ENCODE measurements at regions not wholly inside any gene's neighbourhood (a gene's known extent, or its start where the extent isn't known, plus 50 kb on each side); places are given as distances from the start of the nearest gene placed in this dataset.

- no peaks in the 10 kb centered on the region for H3K9me3 ChIP-seq (ENCODE audit: low read depth)
- H3K9me2 ChIP-seq (replicated peaks; ENCODE audit: insufficient read depth): no peaks in the 10 kb centered on the region
- no peaks in the 10 kb centered on the region for H3K36me3 ChIP-seq (replicated peaks; ENCODE audit: insufficient read depth, low read depth)
- no peaks in the 10 kb centered on the region for H3K27me3 ChIP-seq
- TF ChIP-seq EZH2 (IDR thresholded peaks at IDR 0.05; ENCODE audit: borderline replicate concordance) (no peak), CTCF (IDR thresholded peaks at IDR 0.05; ENCODE audit: poor library complexity) (no peak), EZH2phosphoT487 (IDR thresholded peaks at IDR 0.05; ENCODE audit: low read depth, severe bottlenecking, unreplicated experiment) (no peak)
- no peaks in the 10 kb centered on the region for H3K79me2 ChIP-seq
- no peaks in the 10 kb centered on the region for H3K4me1 ChIP-seq (ENCODE audit: insufficient read depth)
- DNase-seq (ENCODE audit: low spot score): no peak
- 85% methylated on average over 2 of the region's 2 CpGs for WGBS (ENCODE audit: low lambda C conversion rate, missing lambda C conversion rate)
- no peaks in the 10 kb centered on the region for H4K20me1 ChIP-seq (ENCODE audit: insufficient read depth, poor library complexity, severe bottlenecking)
- no peak overlapping the region for H2AFZ ChIP-seq
- no peak overlapping the region for H3K4me3 ChIP-seq
- H3K27ac ChIP-seq: no peak overlapping the region
- H3K4me2 ChIP-seq: no peak overlapping the region
Measured at GRCh38 chr20:17017232-17017631, 209.6 kb upstream of the PCSK2 start.

GRCh38 chr20:17021481-17021880 is 205.4 kb upstream of the PCSK2 start:
- no peaks in the 10 kb centered on the region for H3K36me3 ChIP-seq (replicated peaks; ENCODE audit: insufficient read depth, low read depth)
- H3K4me2 ChIP-seq: no peak overlapping the region
- no peak overlapping the region for H3K4me3 ChIP-seq
- TF ChIP-seq EZH2phosphoT487 (IDR thresholded peaks at IDR 0.05; ENCODE audit: low read depth, severe bottlenecking, unreplicated experiment): no peak
- no peak for TF ChIP-seq CTCF (IDR thresholded peaks at IDR 0.05; ENCODE audit: poor library complexity)
- no peak for TF ChIP-seq EZH2 (IDR thresholded peaks at IDR 0.05; ENCODE audit: borderline replicate concordance)
- no peaks in the 10 kb centered on the region for H4K20me1 ChIP-seq (ENCODE audit: insufficient read depth, poor library complexity, severe bottlenecking)
- no peak overlapping the region for H2AFZ ChIP-seq
- no peaks in the 10 kb centered on the region for H3K79me2 ChIP-seq
- H3K27ac ChIP-seq: no peak overlapping the region
- H3K9me3 ChIP-seq (ENCODE audit: low read depth): no peaks in the 10 kb centered on the region
- DNase-seq (ENCODE audit: low spot score): no peak
- H3K27me3 ChIP-seq: no peaks in the 10 kb centered on the region
- H3K9me2 ChIP-seq (replicated peaks; ENCODE audit: insufficient read depth): no peaks in the 10 kb centered on the region
- peaks cover 5% of the 10 kb centered on the region for H3K4me1 ChIP-seq (ENCODE audit: insufficient read depth)

GRCh38 chr20:17023036-17023435 is 203.8 kb upstream of the PCSK2 start:
- Histone ChIP-seq H2AFZ (no peak overlapping the region), H3K27ac (no peak overlapping the region), H3K4me3 (no peak overlapping the region), H3K9me3 (ENCODE audit: low read depth) (no peaks in the 10 kb centered on the region), H3K79me2 (no peaks in the 10 kb centered on the region), H3K4me1 (ENCODE audit: insufficient read depth) (peaks cover 5% of the 10 kb centered on the region), H3K9me2 (replicated peaks; ENCODE audit: insufficient read depth) (no peaks in the 10 kb centered on the region), H4K20me1 (ENCODE audit: insufficient read depth, poor library complexity, severe bottlenecking) (no peaks in the 10 kb centered on the region), H3K4me2 (no peak overlapping the region), H3K36me3 (replicated peaks; ENCODE audit: insufficient read depth, low read depth) (no peaks in the 10 kb centered on the region), H3K27me3 (no peaks in the 10 kb centered on the region)
- no peak for TF ChIP-seq EZH2phosphoT487 (IDR thresholded peaks at IDR 0.05; ENCODE audit: low read depth, severe bottlenecking, unreplicated experiment)
- TF ChIP-seq EZH2 (IDR thresholded peaks at IDR 0.05; ENCODE audit: borderline replicate concordance): no peak
- no peak for TF ChIP-seq CTCF (IDR thresholded peaks at IDR 0.05; ENCODE audit: poor library complexity)
- DNase-seq (ENCODE audit: low spot score): no peak
- 74% methylated on average over 1 of the region's 1 CpG for WGBS (ENCODE audit: low lambda C conversion rate, missing lambda C conversion rate)

GRCh38 chr20:17023806-17024205 is 203.0 kb upstream of the PCSK2 start:
- Histone ChIP-seq H3K9me3 (ENCODE audit: low read depth) (no peaks in the 10 kb centered on the region), H2AFZ (no peak overlapping the region), H3K4me3 (no peak overlapping the region), H3K27ac (no peak overlapping the region), H3K9me2 (replicated peaks; ENCODE audit: insufficient read depth) (no peaks in the 10 kb centered on the region), H4K20me1 (ENCODE audit: insufficient read depth, poor library complexity, severe bottlenecking) (no peaks in the 10 kb centered on the region), H3K36me3 (replicated peaks; ENCODE audit: insufficient read depth, low read depth) (no peaks in the 10 kb centered on the region), H3K27me3 (no peaks in the 10 kb centered on the region), H3K4me1 (ENCODE audit: insufficient read depth) (peaks cover 5% of the 10 kb centered on the region), H3K4me2 (peak overlapping the region; percentile 55), H3K79me2 (no peaks in the 10 kb centered on the region)
- WGBS (ENCODE audit: low lambda C conversion rate, missing lambda C conversion rate): 32% methylated on average over 8 of the region's 8 CpGs
- no peak for TF ChIP-seq EZH2 (IDR thresholded peaks at IDR 0.05; ENCODE audit: borderline replicate concordance)
- TF ChIP-seq CTCF (IDR thresholded peaks at IDR 0.05; ENCODE audit: poor library complexity): no peak
- TF ChIP-seq EZH2phosphoT487 (IDR thresholded peaks at IDR 0.05; ENCODE audit: low read depth, severe bottlenecking, unreplicated experiment): no peak
- peak; percentile 19 for DNase-seq (ENCODE audit: low spot score)

Measured in hepatocyte (in vitro differentiated cells).